Choroid plexus epithelial cell (primary cell): ENCODE measurements at regions not wholly inside any gene's neighbourhood (a gene's known extent, or its start where the extent isn't known, plus 50 kb on each side); places are given as distances from the start of the nearest gene placed in this dataset.

ENCODE experiments used
- DNase-seq: peaks from one replicate; pipeline ENCODE4 v3.0.0-alpha.2; 2010; ENCODE audit warnings: low read depth
- H3K4me3 ChIP-seq: 2 replicates; pipeline ENCODE4 v1.5.1; 2011; ENCODE audit warnings: low read depth, mild to moderate bottlenecking, control low read depth, low read length, moderate library complexity
- CTCF ChIP-seq: conservative IDR thresholded peaks from 2 replicates; pipeline ENCODE4 v1.5.1; 2011; ENCODE audit warnings: low read depth, mild to moderate bottlenecking, control low read depth, inconsistent platforms, low read length, moderate library complexity

DNA sequence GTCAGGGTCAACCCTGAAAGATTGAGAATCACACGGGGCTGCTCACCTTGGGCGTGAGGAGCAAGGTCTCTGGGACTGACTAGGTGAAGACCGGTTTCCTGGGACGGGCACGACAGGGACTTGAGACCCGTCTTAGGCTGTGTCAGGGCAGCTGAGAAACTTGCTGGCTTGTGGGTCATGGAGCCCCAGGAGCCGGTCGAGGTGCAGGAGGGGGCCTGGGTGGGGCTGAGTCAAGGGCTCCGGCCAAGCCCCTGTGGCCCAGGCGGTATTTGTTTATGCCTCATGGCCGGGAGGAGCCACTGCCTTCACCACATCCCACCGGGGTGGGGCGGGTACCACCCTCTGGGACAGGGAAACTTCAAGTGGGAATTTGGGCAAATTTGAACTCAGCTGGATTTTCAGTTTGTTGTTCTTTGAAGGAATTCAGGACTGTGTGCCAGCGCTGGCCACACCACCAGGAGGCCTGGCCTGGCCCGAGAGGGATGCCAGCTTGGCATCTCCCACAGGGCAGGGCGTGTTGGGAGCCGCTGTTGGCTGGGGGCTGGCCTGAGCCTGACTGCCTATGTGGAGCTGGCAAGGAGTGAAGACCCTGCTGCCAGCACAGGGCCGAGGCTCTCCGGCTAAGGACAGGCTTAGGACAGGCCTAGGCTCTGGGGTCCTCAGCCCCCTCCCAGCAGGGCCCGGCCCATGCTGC, 116.1 kb downstream of the METRNL start:
- H3K4me3 ChIP-seq: no peak overlapping the region
- TF ChIP-seq CTCF: peak; percentile 23
- no peak for DNase-seq

DNA sequence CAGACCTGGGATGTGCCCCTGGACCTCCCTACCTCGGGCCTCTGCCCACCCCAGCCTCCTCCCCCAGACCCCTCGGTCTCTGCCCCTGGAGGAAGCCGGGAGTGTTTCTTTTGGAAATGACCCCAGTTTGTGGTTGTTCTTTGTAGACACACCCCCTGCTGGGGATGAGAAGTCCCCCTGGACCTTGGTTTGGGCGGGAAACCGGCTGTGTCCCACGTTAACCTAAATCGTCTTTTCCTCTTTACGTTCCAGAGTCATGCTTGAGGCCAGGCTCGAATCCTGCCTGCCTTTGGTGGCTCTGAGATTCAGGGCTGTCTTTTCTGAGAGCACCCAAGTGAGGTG, 116.6 kb downstream of the METRNL start:
- H3K4me3 ChIP-seq: no peak overlapping the region

DNA sequence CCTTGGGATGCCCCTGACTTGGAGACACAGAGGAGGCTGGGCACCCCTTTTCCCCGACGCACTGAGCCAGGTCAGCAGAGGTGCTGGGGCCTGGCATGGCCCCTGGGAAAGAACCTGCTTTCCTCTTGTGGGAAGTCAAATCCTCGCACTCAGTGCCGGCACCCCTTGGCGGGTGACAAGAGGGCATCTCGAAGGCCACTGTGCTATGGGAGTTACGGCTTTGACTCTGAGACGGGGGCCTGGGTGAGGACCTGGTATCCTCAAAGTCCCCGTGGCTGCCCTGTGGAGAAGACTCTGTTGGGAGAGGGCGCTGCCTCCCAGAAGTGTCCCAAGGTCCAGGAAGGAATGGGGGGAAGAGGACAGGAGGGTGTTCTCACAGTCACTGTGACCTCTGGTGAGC, 117.0 kb downstream of the METRNL start:
- TF ChIP-seq CTCF: no peak
- H3K4me3 ChIP-seq: no peak overlapping the region
- no peak for DNase-seq

More for the DNA sequence above, 116.6 kb downstream of the METRNL start:
- TF ChIP-seq CTCF: no peak
- peak; percentile 66 for DNase-seq

DNA sequence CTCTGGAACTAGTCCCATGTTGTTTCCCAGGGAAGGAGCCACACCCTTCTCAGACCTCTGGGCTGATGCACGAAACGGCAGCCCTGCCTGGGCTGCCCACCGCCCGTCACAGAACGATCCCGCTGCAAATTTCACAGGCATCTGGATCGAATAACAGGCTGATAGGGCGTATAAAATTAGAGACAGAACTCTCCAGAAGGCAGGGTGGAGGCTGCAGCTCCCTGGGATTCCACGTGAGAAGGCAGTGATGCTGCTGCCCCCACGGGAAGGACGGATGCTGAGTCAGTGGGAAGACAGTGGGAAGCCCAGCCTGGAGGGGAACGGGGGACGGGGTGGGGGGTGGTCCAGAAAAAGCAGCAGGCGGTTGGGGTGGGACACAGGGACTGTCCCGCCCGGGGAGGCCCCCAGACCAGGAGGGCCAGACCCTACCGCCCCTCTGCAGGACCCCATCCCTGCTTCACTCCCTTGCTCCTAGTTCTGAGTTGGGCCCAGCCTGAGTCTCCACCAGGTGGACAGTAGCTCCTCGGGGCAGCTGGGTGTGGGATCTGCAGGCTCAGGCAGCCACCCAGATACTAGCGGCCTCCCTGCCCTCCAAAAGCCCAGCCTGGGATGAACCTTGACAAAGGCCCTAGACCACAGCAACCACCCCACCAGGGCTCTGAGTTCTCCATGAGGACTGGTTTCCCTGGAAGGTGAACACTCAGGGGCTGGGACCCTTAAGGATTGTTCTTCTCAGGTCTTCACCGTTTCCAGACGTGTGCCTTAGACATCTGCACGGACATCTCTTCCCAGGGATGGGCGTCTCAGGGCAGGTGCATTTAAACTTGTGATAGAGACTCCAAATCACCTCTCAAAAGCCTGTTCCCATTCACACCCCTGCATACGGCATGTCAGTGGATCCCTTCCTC, 117.8 kb downstream of the METRNL start:
- DNase-seq: no peak
- no peak overlapping the region for H3K4me3 ChIP-seq
- TF ChIP-seq CTCF: no peak

GRCh38 chr17:83198366-83199341, 119.2 kb downstream of the METRNL start:
- DNase-seq: no peak
- no peak overlapping the region for H3K4me3 ChIP-seq
- TF ChIP-seq CTCF: no peak

GRCh38 chr17:83199500-83200201, 120.2 kb downstream of the METRNL start:
- DNase-seq: no peak
- H3K4me3 ChIP-seq: no peak overlapping the region
- TF ChIP-seq CTCF: no peak
